ENCODE measurements at regions not wholly inside any gene's neighbourhood (a gene's known extent, or its start where the extent isn't known, plus 50 kb on each side); places are given as distances from the start of the nearest gene placed in this dataset.

DNA sequence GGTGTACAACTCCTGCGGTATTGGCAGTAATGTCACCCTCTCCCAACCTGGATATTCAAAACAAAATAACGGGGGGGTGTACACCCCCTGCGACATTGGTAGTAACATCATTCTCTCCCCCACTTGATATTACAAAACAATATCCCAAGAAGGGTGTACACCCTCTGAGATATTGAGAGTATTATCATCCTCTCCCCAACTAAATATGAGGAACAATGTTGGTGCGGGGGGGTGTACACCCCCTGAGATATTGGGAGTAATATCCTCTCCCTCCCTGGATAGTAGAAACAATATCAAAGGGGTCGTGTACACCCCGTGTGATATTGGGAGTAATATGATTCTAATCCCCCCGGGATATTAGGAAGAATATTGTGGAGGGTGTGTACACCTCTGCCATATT, 71.4 kb upstream of the ADGRA3 start:
- Histone ChIP-seq H3K79me1 (replicated peaks; ENCODE audit: low read length, poor library complexity, severe bottlenecking) (no peaks in the 10 kb centered on the region), H3K14ac (ENCODE audit: low read length in 2 of 2) (no peak overlapping the region), H2AFZ (ENCODE audit: low read depth, low read length) (no peak overlapping the region), H4K91ac (ENCODE audit: low read length) (no peak overlapping the region), H3K4ac (ENCODE audit: low read depth in 1 of 2, low read length in 2 of 2) (no peak overlapping the region), H2AK5ac (ENCODE audit: low read length, severe bottlenecking) (no peak overlapping the region), H3K4me3 (ENCODE audit: insufficient read depth in 1 of 2, low read depth in 1 of 2, low read length in 2 of 2) (no peak overlapping the region), H3K23ac (ENCODE audit: low read length in 2 of 2) (no peak overlapping the region), H3K27ac (ENCODE audit: low read length, poor library complexity, severe bottlenecking) (no peak overlapping the region), H3K18ac (ENCODE audit: low read depth in 1 of 2, low read length in 2 of 2) (no peak overlapping the region), H3K4me2 (ENCODE audit: low read length, poor library complexity, severe bottlenecking) (no peak overlapping the region), H4K8ac (ENCODE audit: low read length) (no peak overlapping the region), H2BK15ac (ENCODE audit: low read depth, poor library complexity, severe bottlenecking) (no peak overlapping the region), H2BK120ac (ENCODE audit: low read depth, low read length) (no peak overlapping the region), H3K4me1 (ENCODE audit: control insufficient read depth, insufficient read depth, low read depth, low read length) (no peaks in the 10 kb centered on the region), H2BK12ac (ENCODE audit: low read length in 2 of 2) (no peak overlapping the region), H3K9ac (ENCODE audit: low read length) (no peak overlapping the region), H3K9me3 (ENCODE audit: control insufficient read depth, low read length) (no peaks in the 10 kb centered on the region), H3K36me3 (ENCODE audit: control insufficient read depth in 1 of 2, insufficient read depth in 2 of 2, low read depth in 1 of 2, low read length in 2 of 2) (no peaks in the 10 kb centered on the region), H3K27me3 (ENCODE audit: control insufficient read depth in 1 of 2, insufficient read depth in 1 of 2, low read length in 2 of 2) (no peaks in the 10 kb centered on the region), H2BK5ac (ENCODE audit: low read depth, low read length, poor library complexity, severe bottlenecking) (no peak overlapping the region)
- DNase-seq: no peak
- WGBS: 100% methylated on average over 1 of the region's 7 CpGs

DNA sequence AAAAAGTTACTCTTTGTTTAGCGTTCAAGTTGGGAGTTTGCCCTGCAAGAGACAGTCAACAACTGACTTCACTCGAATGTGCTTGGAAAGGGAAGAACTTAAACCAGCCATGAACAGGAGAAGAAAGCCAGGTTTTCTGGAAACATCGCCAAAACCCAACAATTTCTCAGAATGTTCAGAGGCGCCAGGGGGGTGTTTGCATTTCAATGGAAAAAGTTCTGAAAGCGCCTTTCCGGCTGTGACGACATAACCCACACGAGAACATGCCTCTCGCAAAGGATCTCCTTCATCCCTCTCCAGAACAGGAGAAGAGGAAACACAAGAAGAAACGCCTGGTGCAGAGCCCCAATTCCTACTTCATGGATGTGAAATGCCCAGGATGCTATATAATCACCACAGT, 78.1 kb upstream of the ADGRA3 start:
- Histone ChIP-seq H3K4me2 (ENCODE audit: low read length, poor library complexity, severe bottlenecking) (no peak overlapping the region), H3K4me3 (ENCODE audit: insufficient read depth in 1 of 2, low read depth in 1 of 2, low read length in 2 of 2) (no peak overlapping the region)
- 91% methylated on average over 9 of the region's 10 CpGs for WGBS

DNA sequence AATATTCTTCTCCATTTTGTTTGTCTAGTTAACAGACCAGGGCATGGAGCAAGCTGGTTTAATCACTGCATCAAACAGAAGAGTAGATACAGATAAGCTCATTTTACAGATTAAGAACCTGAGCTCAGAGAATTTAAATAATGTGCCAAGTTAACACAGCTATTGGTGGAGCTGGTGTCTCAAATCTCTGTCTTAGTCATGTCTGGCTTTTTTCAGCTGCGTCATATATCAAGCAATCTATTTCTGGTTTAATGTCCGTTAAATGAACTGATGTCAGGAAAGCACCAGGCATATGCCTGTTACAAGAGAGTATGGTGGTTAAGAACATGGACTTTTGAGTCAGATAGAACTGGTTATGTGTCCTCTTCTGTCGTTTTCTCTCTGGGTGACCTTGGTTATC, 79.8 kb upstream of the ADGRA3 start:
- DNase-seq: no peak
- Histone ChIP-seq H3K4me1 (ENCODE audit: control insufficient read depth, insufficient read depth, low read depth, low read length) (no peaks in the 10 kb centered on the region), H2BK5ac (ENCODE audit: low read depth, low read length, poor library complexity, severe bottlenecking) (no peak overlapping the region), H3K23ac (ENCODE audit: low read length in 2 of 2) (no peak overlapping the region), H4K8ac (ENCODE audit: low read length) (no peak overlapping the region), H2BK12ac (ENCODE audit: low read length in 2 of 2) (no peak overlapping the region), H3K9me3 (ENCODE audit: control insufficient read depth, low read length) (no peaks in the 10 kb centered on the region), H3K36me3 (ENCODE audit: control insufficient read depth in 1 of 2, insufficient read depth in 2 of 2, low read depth in 1 of 2, low read length in 2 of 2) (no peaks in the 10 kb centered on the region), H3K18ac (ENCODE audit: low read depth in 1 of 2, low read length in 2 of 2) (no peak overlapping the region), H3K4me2 (ENCODE audit: low read length, poor library complexity, severe bottlenecking) (no peak overlapping the region), H3K14ac (ENCODE audit: low read length in 2 of 2) (no peak overlapping the region), H2AK5ac (ENCODE audit: low read length, severe bottlenecking) (no peak overlapping the region), H3K4me3 (ENCODE audit: insufficient read depth in 1 of 2, low read depth in 1 of 2, low read length in 2 of 2) (no peak overlapping the region), H2AFZ (ENCODE audit: low read depth, low read length) (no peak overlapping the region), H3K27ac (ENCODE audit: low read length, poor library complexity, severe bottlenecking) (no peak overlapping the region), H3K79me1 (replicated peaks; ENCODE audit: low read length, poor library complexity, severe bottlenecking) (no peaks in the 10 kb centered on the region), H2BK15ac (ENCODE audit: low read depth, poor library complexity, severe bottlenecking) (no peak overlapping the region), H3K4ac (ENCODE audit: low read depth in 1 of 2, low read length in 2 of 2) (no peak overlapping the region), H4K91ac (ENCODE audit: low read length) (no peak overlapping the region), H3K9ac (ENCODE audit: low read length) (no peak overlapping the region), H2BK120ac (ENCODE audit: low read depth, low read length) (no peak overlapping the region), H3K27me3 (ENCODE audit: control insufficient read depth in 1 of 2, insufficient read depth in 1 of 2, low read length in 2 of 2) (no peaks in the 10 kb centered on the region)
- 68% methylated on average over 3 of the region's 3 CpGs for WGBS

More for the DNA sequence above, 78.1 kb upstream of the ADGRA3 start:
- Histone ChIP-seq H2AK5ac (ENCODE audit: low read length, severe bottlenecking) (no peak overlapping the region), H3K79me1 (replicated peaks; ENCODE audit: low read length, poor library complexity, severe bottlenecking) (no peaks in the 10 kb centered on the region), H2BK15ac (ENCODE audit: low read depth, poor library complexity, severe bottlenecking) (no peak overlapping the region), H3K9ac (ENCODE audit: low read length) (no peak overlapping the region), H3K36me3 (ENCODE audit: control insufficient read depth in 1 of 2, insufficient read depth in 2 of 2, low read depth in 1 of 2, low read length in 2 of 2) (no peaks in the 10 kb centered on the region), H2BK120ac (ENCODE audit: low read depth, low read length) (no peak overlapping the region), H3K9me3 (ENCODE audit: control insufficient read depth, low read length) (no peaks in the 10 kb centered on the region), H4K8ac (ENCODE audit: low read length) (no peak overlapping the region), H3K27ac (ENCODE audit: low read length, poor library complexity, severe bottlenecking) (no peak overlapping the region), H3K18ac (ENCODE audit: low read depth in 1 of 2, low read length in 2 of 2) (no peak overlapping the region), H3K23ac (ENCODE audit: low read length in 2 of 2) (no peak overlapping the region), H2BK12ac (ENCODE audit: low read length in 2 of 2) (no peak overlapping the region), H4K91ac (ENCODE audit: low read length) (no peak overlapping the region), H2AFZ (ENCODE audit: low read depth, low read length) (no peak overlapping the region), H3K14ac (ENCODE audit: low read length in 2 of 2) (no peak overlapping the region), H3K27me3 (ENCODE audit: control insufficient read depth in 1 of 2, insufficient read depth in 1 of 2, low read length in 2 of 2) (no peaks in the 10 kb centered on the region), H3K4me1 (ENCODE audit: control insufficient read depth, insufficient read depth, low read depth, low read length) (no peaks in the 10 kb centered on the region), H2BK5ac (ENCODE audit: low read depth, low read length, poor library complexity, severe bottlenecking) (no peak overlapping the region), H3K4ac (ENCODE audit: low read depth in 1 of 2, low read length in 2 of 2) (no peak overlapping the region)
- DNase-seq: no peak

DNA sequence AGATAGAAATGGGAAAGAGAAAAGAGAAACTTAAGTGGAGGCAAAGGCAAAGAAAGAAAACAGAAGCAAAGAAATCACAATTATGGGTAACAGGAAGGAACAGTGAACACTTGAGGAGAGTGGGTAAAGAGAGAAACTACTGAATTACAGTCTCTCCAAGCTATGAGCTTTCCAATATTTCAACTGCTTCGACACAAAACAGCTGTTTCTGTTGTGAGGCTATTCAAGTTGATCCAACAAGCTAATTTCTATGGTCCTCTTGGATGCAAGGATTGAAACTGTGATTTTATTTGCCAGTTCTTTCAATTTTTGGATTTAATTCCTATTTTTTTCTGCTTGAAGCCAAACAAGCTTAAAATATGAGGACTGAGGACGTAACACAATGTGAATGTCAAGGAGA, 80.5 kb upstream of the ADGRA3 start:
- H2BK120ac ChIP-seq (ENCODE audit: low read depth, low read length): no peak overlapping the region
- H3K27me3 ChIP-seq (ENCODE audit: control insufficient read depth in 1 of 2, insufficient read depth in 1 of 2, low read length in 2 of 2): no peaks in the 10 kb centered on the region
- no peaks in the 10 kb centered on the region for H3K4me1 ChIP-seq (ENCODE audit: control insufficient read depth, insufficient read depth, low read depth, low read length)
- no peak overlapping the region for H3K27ac ChIP-seq (ENCODE audit: low read length, poor library complexity, severe bottlenecking)
- no peak overlapping the region for H3K23ac ChIP-seq (ENCODE audit: low read length in 2 of 2)
- H2BK5ac ChIP-seq (ENCODE audit: low read depth, low read length, poor library complexity, severe bottlenecking): no peak overlapping the region
- no peak overlapping the region for H4K8ac ChIP-seq (ENCODE audit: low read length)
- no peak overlapping the region for H2AFZ ChIP-seq (ENCODE audit: low read depth, low read length)
- H2BK12ac ChIP-seq (ENCODE audit: low read length in 2 of 2): no peak overlapping the region
- no peak overlapping the region for H3K9ac ChIP-seq (ENCODE audit: low read length)
- no peaks in the 10 kb centered on the region for H3K9me3 ChIP-seq (ENCODE audit: control insufficient read depth, low read length)
- no peak overlapping the region for H3K14ac ChIP-seq (ENCODE audit: low read length in 2 of 2)
- no peak overlapping the region for H3K18ac ChIP-seq (ENCODE audit: low read depth in 1 of 2, low read length in 2 of 2)
- no peak overlapping the region for H2AK5ac ChIP-seq (ENCODE audit: low read length, severe bottlenecking)
- H3K4me3 ChIP-seq (ENCODE audit: insufficient read depth in 1 of 2, low read depth in 1 of 2, low read length in 2 of 2): no peak overlapping the region
- DNase-seq: no peak
- no peak overlapping the region for H4K91ac ChIP-seq (ENCODE audit: low read length)
- WGBS: 85% methylated on average over 1 of the region's 2 CpGs
- H3K4me2 ChIP-seq (ENCODE audit: low read length, poor library complexity, severe bottlenecking): no peak overlapping the region
- no peak overlapping the region for H2BK15ac ChIP-seq (ENCODE audit: low read depth, poor library complexity, severe bottlenecking)
- no peaks in the 10 kb centered on the region for H3K36me3 ChIP-seq (ENCODE audit: control insufficient read depth in 1 of 2, insufficient read depth in 2 of 2, low read depth in 1 of 2, low read length in 2 of 2)
- H3K79me1 ChIP-seq (replicated peaks; ENCODE audit: low read length, poor library complexity, severe bottlenecking): no peaks in the 10 kb centered on the region
- no peak overlapping the region for H3K4ac ChIP-seq (ENCODE audit: low read depth in 1 of 2, low read length in 2 of 2)

Measured in mesenchymal stem cell (in vitro differentiated cells and primary cell).